H1 (cell line): ENCODE measurements at regions not wholly inside any gene's neighbourhood (a gene's known extent, or its start where the extent isn't known, plus 50 kb on each side); places are given as distances from the start of the nearest gene placed in this dataset.

Experiments used
- CTCF ChIA-PET: fragments of 300-600 bp; sonication (Branson Sonifier 250); formaldehyde crosslinking; loops from one replicate; lab custom pipeline; 2021; ENCODE audit not compliant: partially characterized antibody; lab: Charles Lee
- POLR2A ChIA-PET: fragments of 300-600 bp; sonication (Branson Sonifier 250); formaldehyde crosslinking; loops from one replicate; lab custom pipeline; 2021; ENCODE audit warnings: inconsistent platforms; ENCODE audit not compliant: partially characterized antibody; lab: Charles Lee
- DNase-seq, 2 experiments: peaks; one replicate each; pipeline versions ENCODE4 v3.0.0 to v3.0.0-alpha.2; 2010 to 2022; ENCODE audit warnings: low spot score in 2 of 2, low read depth in 1 of 2, mixed read lengths in 1 of 2
- FAIRE-seq: peaks from 2 replicates; lab custom pipeline; 2011; peaks lifted over from hg19 to GRCh38; lab: Jason Lieb, UNC
- H2AFZ ChIP-seq: 2 replicates; pipeline ENCODE4 v1.8.1; 2012; ENCODE audit warnings: low read length, inconsistent platforms
- H2AK5ac ChIP-seq: 2 replicates; pipeline ENCODE4 v1.6.1; 2013; ENCODE audit warnings: low read depth, low read length
- H2BK120ac ChIP-seq: replicated peaks from 2 replicates; pipeline ENCODE3; 2013; ENCODE audit warnings: low read depth, low read length, inconsistent platforms
- H2BK12ac ChIP-seq: 2 replicates; pipeline ENCODE4 v1.6.1; 2013; ENCODE audit warnings: low read depth, low read length
- H2BK15ac ChIP-seq: 2 replicates; pipeline ENCODE4 v1.6.1; 2013; ENCODE audit warnings: low read length
- H2BK20ac ChIP-seq: 2 replicates; pipeline ENCODE4 v1.6.1; 2013; ENCODE audit warnings: low read length
- H2BK5ac ChIP-seq: 2 replicates; pipeline ENCODE4 v1.6.1; 2013; ENCODE audit warnings: low read depth, low read length
- H3K14ac ChIP-seq: 2 replicates; pipeline ENCODE4 v1.6.1; 2013; ENCODE audit warnings: inconsistent platforms; ENCODE audit not compliant: insufficient read length
- H3K18ac ChIP-seq: 2 replicates; pipeline ENCODE4 v1.6.1; 2013; ENCODE audit warnings: low read length; ENCODE audit errors: extremely low read depth
- H3K23ac ChIP-seq: 2 replicates; pipeline ENCODE4 v1.6.1; 2013; ENCODE audit warnings: inconsistent platforms; ENCODE audit not compliant: insufficient read length
- H3K23me2 ChIP-seq: 2 replicates; pipeline ENCODE4 v1.6.1; 2013; ENCODE audit warnings: low read depth, low read length
- H3K27ac ChIP-seq: 2 replicates; pipeline ENCODE4 v1.6.1; 2011; ENCODE audit warnings: low read depth, low read length, inconsistent platforms
- H3K27me3 ChIP-seq, 4 experiments: replicated peaks in 1 of 4; 1 replicate in 1 of 4; 2 replicates in 3 of 4; pipeline versions ENCODE4 v1.6.1 to v1.8.1; 2011 to 2013; ENCODE audit warnings: low read length in 3 of 4, mild to moderate bottlenecking in 3 of 4, inconsistent platforms in 2 of 4, mixed read lengths in 2 of 4, moderate library complexity in 1 of 4; ENCODE audit not compliant: control insufficient read depth in 3 of 4, insufficient read depth in 3 of 4; ENCODE audit errors: extremely low read depth in 1 of 4
- H3K36me3 ChIP-seq, 4 experiments: 2 replicates each; pipeline versions ENCODE4 v1.6.1 to v1.8.1; 2011 to 2013; ENCODE audit warnings: mild to moderate bottlenecking in 4 of 4, low read length in 3 of 4, moderate library complexity in 2 of 4, control low read depth in 1 of 4, inconsistent platforms in 1 of 4; ENCODE audit not compliant: insufficient read depth in 4 of 4, control insufficient read depth in 2 of 4
- H3K4ac ChIP-seq: replicated peaks from 2 replicates; pipeline ENCODE3; 2013; ENCODE audit warnings: low read length, low read depth, mixed read lengths, inconsistent platforms; ENCODE audit not compliant: insufficient read length
- H3K4me1 ChIP-seq, 4 experiments: replicated peaks in 1 of 4; 1 replicate in 1 of 4; 2 replicates in 3 of 4; pipeline versions ENCODE4 v1.6.1 to v1.8.1; 2011 to 2013; ENCODE audit warnings: low read length in 3 of 4, inconsistent platforms in 2 of 4, mixed read lengths in 1 of 4; ENCODE audit not compliant: insufficient read depth in 4 of 4, control insufficient read depth in 3 of 4
- H3K4me2 ChIP-seq, 2 experiments: 2 replicates each; pipeline versions ENCODE4 v1.6.1 to v1.8.1; 2011 to 2013; ENCODE audit warnings: low read depth in 2 of 2, low read length in 2 of 2, control low read depth in 1 of 2, inconsistent platforms in 1 of 2, mild to moderate bottlenecking in 1 of 2; ENCODE audit not compliant: insufficient read depth in 1 of 2
- H3K4me3 ChIP-seq, 4 experiments: fragments of 200-600, 300-600 bp in 1 of 4; sonication (generic), shearing (Covaris generic), sonication (Bioruptor Twin) in 1 of 4; 2 replicates each; pipeline versions ENCODE4 v1.5.1 to v1.8.1; 2011 to 2016; ENCODE audit warnings: low read length in 4 of 4, low read depth in 3 of 4, control low read depth in 2 of 4, inconsistent platforms in 2 of 4, mild to moderate bottlenecking in 2 of 4, mixed read lengths in 1 of 4, moderate library complexity in 1 of 4; ENCODE audit not compliant: insufficient read depth in 2 of 4; ENCODE audit errors: extremely low read depth in 1 of 4
- H3K56ac ChIP-seq: replicated peaks from 2 replicates; pipeline ENCODE3; 2013; ENCODE audit warnings: low read depth, mild to moderate bottlenecking, mixed read lengths, low read length, inconsistent platforms; ENCODE audit not compliant: insufficient read length
- H3K79me1 ChIP-seq: 2 replicates; pipeline ENCODE4 v1.6.1; 2013; ENCODE audit warnings: low read depth, low read length, control low read depth
- H3K79me2 ChIP-seq, 2 experiments: 2 replicates each; pipeline versions ENCODE4 v1.6.1 to v1.8.1; 2012 to 2013; ENCODE audit warnings: low read length in 2 of 2, mild to moderate bottlenecking in 2 of 2, inconsistent platforms in 1 of 2; ENCODE audit not compliant: insufficient read depth in 2 of 2, control insufficient read depth in 1 of 2
- H3K9ac ChIP-seq, 4 experiments: replicated peaks in 1 of 4; 1 replicate in 1 of 4; 2 replicates in 3 of 4; pipeline versions ENCODE4 v1.6.1 to v1.8.1; 2011 to 2013; ENCODE audit warnings: low read depth in 3 of 4, low read length in 3 of 4, control low read depth in 2 of 4, mild to moderate bottlenecking in 2 of 4, moderate library complexity in 2 of 4, inconsistent platforms in 1 of 4; ENCODE audit errors: extremely low read depth in 1 of 4
- H3K9me3 ChIP-seq, 2 experiments: 2 replicates each; pipeline versions ENCODE4 v1.6.1 to v1.8.1; 2012 to 2013; ENCODE audit warnings: mild to moderate bottlenecking in 2 of 2, moderate library complexity in 2 of 2, control low read depth in 1 of 2, inconsistent platforms in 1 of 2, low read depth in 1 of 2, low read length in 1 of 2, mixed read lengths in 1 of 2; ENCODE audit not compliant: insufficient read depth in 2 of 2
- H4K20me1 ChIP-seq, 2 experiments: replicated peaks in 1 of 2; 2 replicates each; pipeline versions ENCODE3 to v1.8.1; 2011 to 2013; ENCODE audit warnings: inconsistent platforms in 2 of 2, low read length in 2 of 2, mild to moderate bottlenecking in 1 of 2; ENCODE audit not compliant: insufficient read depth in 2 of 2, control insufficient read depth in 1 of 2
- H4K5ac ChIP-seq: 2 replicates; pipeline ENCODE4 v1.6.1; 2013; ENCODE audit warnings: low read length, low read depth, mixed read lengths, inconsistent platforms; ENCODE audit not compliant: insufficient read length
- H4K8ac ChIP-seq: 2 replicates; pipeline ENCODE4 v1.8.0; 2013; ENCODE audit warnings: mild to moderate bottlenecking, moderate library complexity, low read length, inconsistent platforms; ENCODE audit not compliant: insufficient read depth; ENCODE audit errors: extremely low read depth
- H4K91ac ChIP-seq: replicated peaks from 2 replicates; pipeline ENCODE3; 2013; ENCODE audit warnings: low read length, mixed read lengths, inconsistent platforms; ENCODE audit not compliant: insufficient read length
- MAFK ChIP-seq: IDR thresholded peaks from 2 replicates; pipeline ENCODE4 v1.6.1; 2012; ENCODE audit warnings: low read depth, mild to moderate bottlenecking, improper control_type of control experiment, low read length
- NANOG ChIP-seq: IDR thresholded peaks from 2 replicates; pipeline ENCODE4 v1.6.1; 2011; ENCODE audit warnings: low read length, low read depth, mild to moderate bottlenecking, inconsistent platforms; ENCODE audit not compliant: insufficient read depth, poor library complexity, severe bottlenecking
- POU5F1 ChIP-seq: IDR thresholded peaks from 2 replicates; pipeline ENCODE4 v1.6.1; 2011; ENCODE audit warnings: low read depth, mild to moderate bottlenecking, low read length, moderate library complexity
- TBP ChIP-seq: IDR thresholded peaks from 2 replicates; pipeline ENCODE4 v1.6.1; 2011; ENCODE audit warnings: low read depth, low read length, improper control_type of control experiment
- WGBS, 2 experiments: shearing (Covaris generic) in 1 of 2; methylation state at CpG; one replicate each; pipeline versions ENCODE4 v1.1.6 to v1.1.7; 2013 to 2015; ENCODE audit warnings: low lambda C conversion rate in 2 of 2, mixed read lengths in 2 of 2, inconsistent platforms in 1 of 2, low coverage in 1 of 2, missing lambda C conversion rate in 1 of 2; ENCODE audit not compliant: insufficient replicate concordance in 2 of 2, insufficient coverage in 1 of 2, insufficient read length in 1 of 2; ENCODE audit errors: extremely low coverage in 1 of 2, missing lambda C conversion rate in 1 of 2; 5-methylcytosine and 5-hydroxymethylcytosine counted together

DNA sequence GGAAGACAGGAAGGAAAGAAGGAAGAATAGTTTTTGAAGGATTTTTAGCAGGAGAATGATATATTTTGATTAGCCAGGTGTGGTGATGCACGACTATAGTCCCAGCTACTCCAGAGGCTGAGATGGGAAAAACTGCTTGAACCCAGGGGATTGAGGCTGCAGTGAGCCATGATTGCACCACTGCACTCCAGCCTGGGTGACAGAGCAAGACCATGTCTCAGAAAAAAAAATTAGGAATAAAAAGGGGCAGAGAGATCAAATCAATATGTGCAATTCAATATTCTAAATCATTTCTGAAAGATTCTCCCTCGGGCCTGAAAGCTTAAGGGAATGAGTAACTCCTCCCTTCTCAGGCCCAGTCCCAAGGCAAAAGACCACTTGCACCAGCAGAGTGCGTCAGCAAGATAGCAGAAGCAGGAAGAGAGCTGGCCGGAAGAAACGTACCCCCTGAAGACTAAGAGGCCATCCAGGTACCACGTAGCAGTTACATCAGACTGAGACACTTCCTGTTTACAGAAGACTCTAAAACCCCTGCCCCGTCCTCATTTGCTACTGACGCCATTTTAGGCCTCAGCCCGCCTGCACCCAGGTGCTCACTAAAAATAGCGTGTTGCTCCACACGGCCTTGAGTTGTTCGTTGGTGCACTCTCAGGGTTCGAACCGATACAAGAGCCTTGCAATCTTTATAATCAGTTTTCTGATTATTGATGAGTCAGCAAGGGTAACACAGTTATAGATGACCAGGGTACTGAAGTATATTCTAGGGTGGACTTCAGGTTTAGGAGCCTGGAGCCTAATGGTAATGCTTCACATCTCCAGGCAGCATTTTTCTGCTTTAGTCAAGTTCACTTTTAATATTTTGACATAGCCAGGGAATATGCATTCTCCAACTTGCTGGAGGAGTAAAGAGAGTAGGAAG, 57.7 kb upstream of the CSRP2 start:
- Histone ChIP-seq H2BK120ac (no peak overlapping the region), H3K23me2 (no peaks in the 10 kb centered on the region), H3K4me2 (no peak overlapping the region), H2BK20ac (no peak overlapping the region), H4K20me1 (no peaks in the 10 kb centered on the region), H3K9me3 (peaks cover 0 to 3% of the 10 kb centered on the region in 2 experiments; a peak in 1 of 4 replicates), H3K56ac (no peak overlapping the region), H2BK12ac (no peak overlapping the region), H3K79me2 (no peaks in the 10 kb centered on the region), H3K4me3 (no peak overlapping the region), H2BK15ac (no peak overlapping the region), H3K79me1 (no peaks in the 10 kb centered on the region), H3K27me3 (no peaks in the 10 kb centered on the region), H3K36me3 (no peaks in the 10 kb centered on the region), H4K91ac (no peak overlapping the region), H3K9ac (no peak overlapping the region), H3K23ac (no peak overlapping the region), H2AFZ (peak overlapping the region; percentile 97), H3K18ac (no peak overlapping the region), H3K4me1 (no peaks in the 10 kb centered on the region)
- FAIRE-seq (no peak), DNase-seq (no peak)
- POLR2A ChIA-PET = interaction anchor here (0.7 kb wide), 1 partner anchor 1349 kb away, joined by 3 read pairs; no protein-coding TSS in a partner anchor
- TF ChIP-seq POU5F1 = no peak
- TF ChIP-seq TBP = no peak
- TF ChIP-seq NANOG = no peak
- TF ChIP-seq MAFK = peak; percentile 71
- TF ChIP-seq, all 59 proteins: peak for 1
- H3K14ac ChIP-seq = no peak overlapping the region
- no peak overlapping the region for H2AK5ac ChIP-seq
- H4K5ac ChIP-seq = no peak overlapping the region
- H2BK5ac ChIP-seq = no peak overlapping the region
- CTCF ChIA-PET = interaction anchor here (0.7 to 1.8 kb wide), 9 partner anchors 8 to 949 kb away, joined by 3 to 6 read pairs (median 3); no protein-coding TSS in a partner anchor
- H3K4ac ChIP-seq = no peak overlapping the region
- H3K27ac ChIP-seq = no peak overlapping the region
- WGBS, 2 experiments = 86% methylated on average over 14 of the region's 14 CpGs; no CpG with 5 or more reads in 1 of the 2 experiments
- no peak overlapping the region for H4K8ac ChIP-seq
